ENCODE measurements at regions not wholly inside any gene's neighbourhood (a gene's known extent, or its start where the extent isn't known, plus 50 kb on each side); places are given as distances from the start of the nearest gene placed in this dataset.

DNA sequence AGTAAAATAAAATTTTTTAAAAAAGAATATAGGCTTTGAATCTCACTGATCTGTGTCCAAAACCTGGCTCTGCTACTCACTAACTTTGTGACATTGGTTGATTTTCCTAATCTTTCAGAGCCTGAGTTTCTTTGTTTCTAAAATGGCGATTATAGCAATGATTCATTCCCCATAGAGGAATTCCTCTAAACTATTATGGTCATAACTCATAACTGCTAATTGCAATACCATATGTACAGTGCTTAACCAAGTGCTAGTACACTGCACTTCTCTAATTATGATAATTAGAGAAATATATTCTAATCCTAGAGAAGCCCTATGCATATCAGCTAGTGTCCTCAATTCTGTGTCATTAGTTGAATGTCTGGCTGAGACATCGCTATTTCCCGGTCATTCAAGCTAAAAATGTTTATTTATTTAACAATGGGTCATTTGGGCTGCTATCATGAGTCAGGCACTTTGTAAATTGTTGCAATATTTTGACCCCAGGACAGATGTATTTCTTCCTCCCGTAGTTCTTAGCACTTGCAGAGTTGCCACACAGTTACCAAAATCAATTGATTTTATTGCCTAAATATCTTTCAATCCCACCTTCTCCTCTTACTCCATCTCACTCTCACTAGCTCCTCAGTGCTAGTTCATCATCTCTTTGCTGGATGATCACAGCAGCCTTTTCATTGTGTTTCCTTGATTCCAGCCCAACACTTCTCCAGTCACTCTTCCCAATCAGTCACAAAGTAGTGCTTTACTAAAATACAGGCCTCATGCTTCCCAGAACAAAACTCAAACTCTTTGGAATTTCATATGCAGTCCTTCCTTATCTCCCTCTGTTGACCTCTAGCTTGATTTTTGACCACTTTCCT, 200.9 kb upstream of the PAPPA start:
- Histone ChIP-seq H3K9me3 (ENCODE audit: low read depth) (no peaks in the 10 kb centered on the region), H4K20me1 (ENCODE audit: insufficient read depth) (no peaks in the 10 kb centered on the region), H3K4me3 (no peak overlapping the region), H3F3A (ENCODE audit: insufficient read depth) (peaks cover 17% of the 10 kb centered on the region), H3K79me2 (ENCODE audit: insufficient read depth) (no peaks in the 10 kb centered on the region), H3K9ac (no peak overlapping the region), H3K27ac (peak overlapping the region; percentile 39), H3K36me3 (ENCODE audit: low read depth) (no peaks in the 10 kb centered on the region), H3K9me2 (ENCODE audit: insufficient read depth) (no peaks in the 10 kb centered on the region), H3K4me2 (ENCODE audit: unreplicated experiment) (peak overlapping the region; percentile 49), H3K27me3 (replicated peaks; ENCODE audit: insufficient read depth) (no peaks in the 10 kb centered on the region), H2AFZ (peak overlapping the region; percentile 9; the same call in 1 of the 2 replicates), H3K4me1 (ENCODE audit: insufficient read depth) (peaks cover 20% of the 10 kb centered on the region)
- DNase-seq = peak; percentile 81
- TF ChIP-seq EZH2 (IDR thresholded peaks at IDR 0.05; ENCODE audit: insufficient read depth, poor library complexity, severe bottlenecking) = no peak
- TF ChIP-seq EZH2phosphoT487 (IDR thresholded peaks at IDR 0.05; ENCODE audit: insufficient read depth, low read depth) = no peak
- WGBS, 2 experiments (ENCODE audit: low coverage in 1 of 2, low lambda C conversion rate in 2 of 2, missing lambda C conversion rate in 2 of 2) = 23 to 24% methylated on average over 4 of the region's 4 CpGs
- in situ Hi-C loops (cut with MboI) = no loop called here

DNA sequence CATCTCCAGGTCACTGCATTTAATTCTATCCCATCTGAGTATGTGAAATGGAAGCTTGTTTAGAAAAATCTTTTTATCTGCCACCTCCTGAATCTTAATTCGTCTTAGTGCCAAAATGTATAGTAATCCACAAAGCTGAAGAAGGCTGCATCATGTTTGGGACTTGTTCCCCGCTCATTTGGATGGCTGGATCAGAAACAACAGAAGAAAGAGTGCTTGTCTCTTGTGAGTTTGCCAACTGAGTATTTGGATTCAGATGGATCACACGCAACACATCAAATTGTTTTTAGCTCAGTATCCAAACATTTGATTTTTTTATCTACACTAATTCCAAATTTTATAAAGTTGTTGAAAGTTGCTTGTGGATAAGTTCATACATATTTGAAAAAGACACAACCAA, 197.2 kb upstream of the PAPPA start:
- TF ChIP-seq EZH2 (IDR thresholded peaks at IDR 0.05; ENCODE audit: insufficient read depth, poor library complexity, severe bottlenecking) (no peak), EZH2phosphoT487 (IDR thresholded peaks at IDR 0.05; ENCODE audit: insufficient read depth, low read depth) (no peak)
- H3K79me2 ChIP-seq (ENCODE audit: insufficient read depth) = no peaks in the 10 kb centered on the region
- H4K20me1 ChIP-seq (ENCODE audit: insufficient read depth) = no peaks in the 10 kb centered on the region
- no peak overlapping the region for H3K27ac ChIP-seq
- peaks cover 17% of the 10 kb centered on the region for H3F3A ChIP-seq (ENCODE audit: insufficient read depth)
- H3K9ac ChIP-seq = no peak overlapping the region
- no peaks in the 10 kb centered on the region for H3K9me3 ChIP-seq (ENCODE audit: low read depth)
- no peak overlapping the region for H3K4me2 ChIP-seq (ENCODE audit: unreplicated experiment)
- in situ Hi-C loops (cut with MboI) = no loop called here
- H3K9me2 ChIP-seq (ENCODE audit: insufficient read depth) = no peaks in the 10 kb centered on the region
- no peak for DNase-seq
- no peaks in the 10 kb centered on the region for H3K27me3 ChIP-seq (replicated peaks; ENCODE audit: insufficient read depth)
- peaks cover 20% of the 10 kb centered on the region for H3K4me1 ChIP-seq (ENCODE audit: insufficient read depth)
- H2AFZ ChIP-seq = no peak overlapping the region
- WGBS, 2 experiments (ENCODE audit: low coverage in 1 of 2, low lambda C conversion rate in 2 of 2, missing lambda C conversion rate in 2 of 2) = 61 to 69% methylated on average over 3 of the region's 3 CpGs
- no peaks in the 10 kb centered on the region for H3K36me3 ChIP-seq (ENCODE audit: low read depth)
- no peak overlapping the region for H3K4me3 ChIP-seq

DNA sequence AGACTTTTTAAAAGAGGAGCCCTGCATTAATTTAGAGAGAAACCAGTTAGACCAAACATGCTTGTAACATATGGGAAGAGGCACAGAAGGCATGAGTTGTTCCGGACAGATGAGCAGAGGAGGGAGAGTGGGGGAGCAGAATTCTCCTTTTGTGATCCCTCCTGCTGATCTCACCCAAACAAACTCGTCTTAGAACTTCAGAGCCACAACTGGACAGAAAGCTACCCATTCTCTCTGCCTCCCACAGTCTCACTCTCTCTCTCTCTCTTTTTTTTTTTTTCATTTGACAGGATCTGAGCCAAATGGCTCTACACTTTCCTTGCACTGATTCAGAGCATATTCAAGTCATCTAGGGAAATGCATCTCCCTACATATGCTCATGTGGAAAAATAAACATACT, 196.0 kb upstream of the PAPPA start:
- 0 out of 2 replicates have a peak overlapping the region, but pooled peaks have one; percentile 14 for H2AFZ ChIP-seq
- DNase-seq = peak; percentile 6

DNA sequence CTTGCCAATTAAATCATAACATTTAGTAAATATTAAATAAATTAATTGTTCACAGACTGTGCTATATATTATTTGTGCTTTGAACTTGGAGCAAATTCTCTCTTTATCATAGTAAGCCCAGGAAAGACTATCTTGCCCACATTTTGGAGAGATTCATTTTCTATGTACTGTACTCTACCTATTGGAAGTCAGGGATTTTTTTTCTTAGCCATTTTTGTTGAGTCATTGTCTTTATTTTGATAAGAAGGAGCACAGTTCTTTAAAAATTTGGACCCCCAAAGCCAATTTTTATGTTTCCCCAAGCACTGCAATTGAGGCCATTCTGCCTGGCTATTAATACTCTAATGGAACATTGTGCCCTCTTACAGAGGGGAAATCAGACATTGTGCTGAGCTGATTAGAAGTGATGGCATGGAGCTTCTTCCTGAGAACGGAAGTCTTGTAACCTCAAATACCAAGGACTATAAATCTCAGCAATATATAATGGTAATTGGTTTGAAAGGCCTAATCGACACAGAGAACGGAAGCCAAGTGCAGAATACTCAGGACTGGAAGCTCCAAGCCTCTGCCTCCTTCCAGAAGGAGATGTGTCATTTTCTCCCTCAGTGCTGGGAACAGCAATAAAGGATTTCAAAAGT, 188.8 kb upstream of the PAPPA start:
- Histone ChIP-seq H3K27ac (no peak overlapping the region), H3K27me3 (replicated peaks; ENCODE audit: insufficient read depth) (no peaks in the 10 kb centered on the region), H3K4me1 (ENCODE audit: insufficient read depth) (no peaks in the 10 kb centered on the region), H3K4me3 (no peak overlapping the region), H3K79me2 (ENCODE audit: insufficient read depth) (no peaks in the 10 kb centered on the region), H3K9me3 (ENCODE audit: low read depth) (no peaks in the 10 kb centered on the region), H2AFZ (no peak overlapping the region), H4K20me1 (ENCODE audit: insufficient read depth) (no peaks in the 10 kb centered on the region), H3K9me2 (ENCODE audit: insufficient read depth) (no peaks in the 10 kb centered on the region), H3K9ac (no peak overlapping the region), H3K36me3 (ENCODE audit: low read depth) (no peaks in the 10 kb centered on the region), H3K4me2 (ENCODE audit: unreplicated experiment) (no peak overlapping the region), H3F3A (ENCODE audit: insufficient read depth) (no peaks in the 10 kb centered on the region)
- in situ Hi-C loops (cut with MboI) = no loop called here
- TF ChIP-seq EZH2 (IDR thresholded peaks at IDR 0.05; ENCODE audit: insufficient read depth, poor library complexity, severe bottlenecking) (no peak), EZH2phosphoT487 (IDR thresholded peaks at IDR 0.05; ENCODE audit: insufficient read depth, low read depth) (no peak)
- 56 to 73% methylated on average over 3 of the region's 3 CpGs for WGBS, 2 experiments (ENCODE audit: low coverage in 1 of 2, low lambda C conversion rate in 2 of 2, missing lambda C conversion rate in 2 of 2)
- peak; percentile 11 for DNase-seq

More for the DNA sequence above, 196.0 kb upstream of the PAPPA start:
- no peak overlapping the region for H3K4me3 ChIP-seq
- WGBS, 2 experiments (ENCODE audit: low coverage in 1 of 2, low lambda C conversion rate in 2 of 2, missing lambda C conversion rate in 2 of 2) = 39 to 43% methylated on average over 2 of the region's 2 CpGs
- no peaks in the 10 kb centered on the region for H3K79me2 ChIP-seq (ENCODE audit: insufficient read depth)
- no peaks in the 10 kb centered on the region for H4K20me1 ChIP-seq (ENCODE audit: insufficient read depth)
- H3K4me1 ChIP-seq (ENCODE audit: insufficient read depth) = peaks cover 10% of the 10 kb centered on the region
- H3K4me2 ChIP-seq (ENCODE audit: unreplicated experiment) = no peak overlapping the region
- no peak for TF ChIP-seq EZH2phosphoT487 (IDR thresholded peaks at IDR 0.05; ENCODE audit: insufficient read depth, low read depth)
- no peak for TF ChIP-seq EZH2 (IDR thresholded peaks at IDR 0.05; ENCODE audit: insufficient read depth, poor library complexity, severe bottlenecking)
- H3K9me3 ChIP-seq (ENCODE audit: low read depth) = no peaks in the 10 kb centered on the region
- no peaks in the 10 kb centered on the region for H3K27me3 ChIP-seq (replicated peaks; ENCODE audit: insufficient read depth)
- peaks cover 7% of the 10 kb centered on the region for H3F3A ChIP-seq (ENCODE audit: insufficient read depth)
- H3K27ac ChIP-seq = no peak overlapping the region
- H3K9ac ChIP-seq = no peak overlapping the region
- in situ Hi-C loops (cut with MboI) = no loop called here
- H3K36me3 ChIP-seq (ENCODE audit: low read depth) = no peaks in the 10 kb centered on the region
- H3K9me2 ChIP-seq (ENCODE audit: insufficient read depth) = no peaks in the 10 kb centered on the region
